HG02884 (cell line): ENCODE measurements at regions not wholly inside any gene's neighbourhood (a gene's known extent, or its start where the extent isn't known, plus 50 kb on each side); places are given as distances from the start of the nearest gene placed in this dataset.

ENCODE experiments used
- ATAC-seq: cut with Tn5 transposase; IDR thresholded peaks from one replicate; pipeline ENCODE4 v1.9.1; 2021; ENCODE audit warnings: mild to moderate bottlenecking, moderate library complexity; ENCODE audit not compliant: unreplicated experiment

DNA sequence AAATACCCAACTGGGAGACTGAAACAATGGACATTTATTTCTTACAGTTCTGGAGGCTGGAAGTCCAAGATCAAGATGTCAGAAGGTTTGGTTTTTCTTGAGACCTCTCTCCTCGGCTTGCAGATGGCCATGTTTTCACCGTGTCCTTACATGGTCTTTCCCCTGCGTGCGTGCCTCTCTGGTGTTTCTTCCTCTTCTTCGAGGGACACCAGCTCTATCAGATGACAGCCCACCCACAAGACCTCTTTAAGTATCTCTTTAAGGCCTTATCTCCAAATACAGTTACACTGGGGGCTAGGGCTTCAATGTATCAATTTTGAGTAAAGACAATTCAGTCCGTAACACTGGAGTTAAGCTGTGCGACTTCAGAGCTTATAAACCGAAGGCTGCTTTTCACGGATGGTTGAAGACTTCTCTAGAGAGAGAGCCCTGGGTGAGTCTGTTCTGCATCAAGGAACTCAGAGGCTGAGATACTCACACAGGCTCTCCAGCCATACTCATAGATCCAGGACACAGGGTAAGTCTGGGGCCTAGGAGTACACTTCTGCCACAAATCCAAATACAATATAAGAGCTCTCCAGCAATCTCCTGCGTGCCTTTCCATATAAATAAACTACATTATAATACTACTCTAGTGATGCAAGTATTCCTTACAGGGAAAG, 339.9 kb upstream of the PKDCC start:
- ATAC-seq: no peak

DNA sequence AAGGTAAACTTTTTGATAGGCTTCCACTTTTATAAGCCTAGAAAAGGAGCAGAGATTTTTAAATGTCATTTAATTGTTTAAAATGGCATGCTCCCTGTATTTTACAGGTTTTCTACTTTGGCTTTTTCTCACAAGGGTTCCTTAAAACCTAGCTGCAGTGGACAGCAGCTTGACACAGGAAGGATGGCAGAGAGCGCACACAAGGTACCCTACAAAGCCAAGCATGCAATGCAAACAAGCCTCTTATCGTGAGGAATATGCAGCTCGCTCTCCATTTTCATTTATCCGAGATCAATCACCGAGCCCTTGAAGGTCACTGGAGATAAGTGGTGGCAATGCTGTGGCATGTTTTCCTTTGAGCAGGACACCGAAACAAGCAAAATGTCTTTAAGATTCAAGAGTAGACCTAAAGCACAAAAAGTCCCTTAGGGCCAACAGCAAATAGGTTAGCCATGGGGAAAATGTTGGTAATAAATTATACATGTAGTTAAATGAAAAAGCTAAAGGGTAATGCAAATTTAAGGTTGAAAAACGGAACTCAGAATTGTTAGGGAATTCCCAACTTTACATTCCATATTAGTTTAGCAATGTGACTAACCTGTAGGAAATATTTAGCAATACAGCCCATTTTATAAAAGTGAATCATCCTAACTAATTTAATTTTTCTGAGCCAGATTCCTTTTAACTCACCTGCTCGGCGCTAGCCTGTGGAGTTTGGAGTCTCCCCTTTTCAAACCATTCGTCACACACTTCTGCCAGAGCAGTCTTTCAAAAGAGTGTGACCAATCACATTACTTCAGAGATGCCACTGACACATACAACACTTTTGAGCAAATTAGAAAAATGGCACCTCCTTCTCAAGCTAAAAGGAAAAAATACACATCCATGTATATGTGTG, 337.9 kb upstream of the PKDCC start:
- ATAC-seq: no peak

DNA sequence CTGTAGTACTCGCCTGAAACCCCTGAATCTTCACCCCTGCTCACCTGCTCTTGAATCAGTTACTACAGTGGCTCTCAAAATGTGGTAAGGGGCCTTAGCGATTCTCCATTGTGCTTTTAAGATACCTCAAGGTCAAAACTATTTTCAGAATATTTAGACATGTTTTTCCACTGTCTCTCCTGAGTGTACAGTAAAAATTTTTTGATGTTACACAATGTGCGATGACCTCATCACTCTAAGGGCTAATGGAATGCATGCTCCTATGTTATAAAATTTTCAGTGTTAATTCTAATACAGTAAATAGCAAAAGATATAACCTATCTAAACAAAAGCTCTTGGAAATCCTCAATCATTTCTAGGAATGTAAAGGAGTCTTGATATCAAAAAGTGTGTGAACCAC, 336.9 kb upstream of the PKDCC start:
- ATAC-seq: no peak

DNA sequence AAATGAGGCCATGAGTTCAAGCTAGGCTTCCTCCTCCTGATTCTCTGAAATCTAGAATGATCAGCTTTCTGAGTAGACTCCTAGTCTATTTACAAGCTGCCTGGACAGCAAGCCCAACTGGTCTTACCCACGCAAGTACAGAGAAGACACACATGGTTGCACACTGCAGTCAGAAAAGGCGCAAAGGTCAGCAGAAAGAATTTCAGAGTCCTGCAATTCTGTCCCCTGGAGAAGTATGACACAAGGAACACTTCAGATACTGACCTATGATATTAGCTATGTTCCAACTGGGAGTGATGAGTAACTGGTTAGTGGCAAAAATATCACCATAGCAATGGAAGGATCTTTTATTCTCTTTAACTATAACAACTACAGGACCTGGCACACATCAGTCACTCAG, 336.1 kb upstream of the PKDCC start:
- ATAC-seq: no peak

DNA sequence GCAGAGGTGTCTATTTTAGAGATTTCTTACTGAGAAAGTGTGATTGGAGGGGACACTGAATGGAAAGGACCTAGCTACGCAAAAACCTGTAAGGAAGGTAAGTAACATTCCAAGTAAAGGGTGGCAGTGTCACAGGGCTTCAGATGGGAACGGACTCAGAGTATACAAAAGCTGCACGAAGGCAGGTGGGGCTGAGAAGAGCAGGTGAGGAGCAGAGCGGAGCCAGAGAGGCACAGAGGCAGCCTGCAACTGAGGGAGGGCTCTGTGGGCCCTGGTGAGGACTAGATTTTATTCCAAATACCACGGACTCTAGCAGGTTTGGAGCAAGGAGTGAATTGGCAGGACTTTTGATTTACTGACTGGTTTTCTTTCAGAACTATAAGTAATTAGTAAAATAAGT, 331.3 kb upstream of the PKDCC start:
- ATAC-seq: no peak

DNA sequence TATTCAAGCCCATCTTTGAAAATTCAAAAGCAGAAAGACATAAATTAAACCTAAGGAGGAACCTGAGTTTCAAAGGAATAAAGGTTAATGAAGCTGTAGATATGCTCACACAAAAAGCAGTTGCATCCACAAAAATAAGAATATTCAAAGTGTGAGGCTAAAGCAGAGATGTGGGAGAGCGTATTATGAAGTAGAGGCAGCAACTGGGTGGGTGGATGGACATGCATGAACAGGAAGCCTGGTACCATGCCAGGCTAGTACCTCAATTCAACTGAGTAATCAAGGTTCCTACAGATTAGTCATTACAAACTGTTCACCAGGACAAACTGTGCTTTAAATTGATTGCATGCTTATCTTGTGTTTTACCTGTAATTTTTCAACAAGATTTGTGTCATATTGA, 330.0 kb upstream of the PKDCC start:
- no peak for ATAC-seq

DNA sequence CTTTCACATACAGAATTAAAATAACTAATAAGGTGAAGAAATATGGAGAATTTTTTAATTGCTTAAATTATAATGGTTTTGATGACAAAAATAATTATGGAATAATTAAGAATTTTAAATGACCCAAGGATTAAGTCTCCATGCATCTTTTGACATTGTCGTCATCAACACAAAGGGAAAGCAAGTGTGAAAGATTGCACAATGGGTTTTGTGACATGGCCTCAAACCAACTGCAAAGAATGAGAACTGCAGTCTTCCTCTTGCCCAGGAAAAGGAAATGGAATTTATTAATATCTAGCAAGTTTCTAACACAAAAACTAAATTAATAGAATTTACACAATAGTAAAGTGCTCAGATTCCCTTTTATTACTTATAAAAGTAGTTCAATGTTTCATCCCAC, 329.1 kb upstream of the PKDCC start:
- ATAC-seq: no peak

DNA sequence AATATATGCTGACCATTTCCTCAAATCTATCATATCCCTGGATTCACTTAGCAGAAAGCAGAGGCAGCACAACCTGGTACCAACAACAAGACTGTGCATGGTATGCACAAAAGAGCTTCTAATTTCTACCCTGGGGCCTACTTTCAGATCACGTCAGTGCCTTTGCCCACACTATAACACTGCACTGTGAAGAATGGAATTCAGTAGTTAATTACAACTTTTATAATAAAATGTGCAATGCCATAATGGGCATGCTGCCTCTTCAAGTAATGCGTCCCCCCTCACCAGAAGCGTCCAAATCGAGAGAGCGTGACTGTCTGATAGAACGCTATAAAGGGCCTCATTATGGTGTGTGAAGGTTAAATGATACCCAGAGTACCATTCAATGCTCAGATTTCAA, 328.1 kb upstream of the PKDCC start:
- no peak for ATAC-seq

DNA sequence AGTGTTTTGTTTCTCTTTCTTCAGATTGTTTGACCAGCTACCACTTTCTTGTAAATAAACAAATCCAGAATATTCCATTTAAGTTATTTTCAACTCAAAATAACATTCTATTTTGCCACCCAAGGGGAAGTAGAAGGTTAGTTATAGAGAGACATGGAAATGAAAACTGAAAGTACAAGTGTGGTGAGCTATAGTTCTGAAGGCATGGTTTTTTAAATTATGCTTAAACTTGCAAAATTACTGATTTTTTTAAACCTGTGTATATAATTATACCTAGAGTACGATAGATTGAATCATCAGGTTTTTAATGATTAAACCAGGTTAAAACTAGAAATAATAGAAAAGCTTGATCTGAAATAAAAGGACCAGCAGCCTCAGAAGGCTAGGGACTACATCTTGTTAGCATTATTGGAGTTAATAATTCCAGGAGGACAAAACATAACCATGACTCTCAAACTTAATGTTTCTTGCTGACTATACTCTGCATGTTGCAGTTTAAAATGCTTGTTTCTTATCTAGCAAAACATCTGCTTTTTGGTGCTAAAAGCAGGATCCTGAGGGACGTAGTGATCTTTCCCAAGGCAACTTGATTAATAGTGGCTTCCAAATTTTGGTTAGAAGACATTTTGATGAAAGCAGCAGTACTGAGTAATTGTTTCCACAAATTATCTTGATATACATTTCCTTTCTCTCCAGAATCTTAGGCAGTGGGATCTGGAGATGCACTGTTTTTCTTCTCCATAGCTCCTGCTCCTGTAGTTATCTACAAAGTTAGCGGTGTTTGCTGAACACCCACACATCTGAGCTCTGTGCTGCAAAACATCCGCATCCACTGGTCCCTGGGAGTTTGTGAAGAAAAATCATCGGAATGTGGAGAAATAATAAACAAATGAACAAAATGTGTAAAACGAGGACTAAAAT, 327.2 kb upstream of the PKDCC start:
- ATAC-seq: peak; percentile 52

DNA sequence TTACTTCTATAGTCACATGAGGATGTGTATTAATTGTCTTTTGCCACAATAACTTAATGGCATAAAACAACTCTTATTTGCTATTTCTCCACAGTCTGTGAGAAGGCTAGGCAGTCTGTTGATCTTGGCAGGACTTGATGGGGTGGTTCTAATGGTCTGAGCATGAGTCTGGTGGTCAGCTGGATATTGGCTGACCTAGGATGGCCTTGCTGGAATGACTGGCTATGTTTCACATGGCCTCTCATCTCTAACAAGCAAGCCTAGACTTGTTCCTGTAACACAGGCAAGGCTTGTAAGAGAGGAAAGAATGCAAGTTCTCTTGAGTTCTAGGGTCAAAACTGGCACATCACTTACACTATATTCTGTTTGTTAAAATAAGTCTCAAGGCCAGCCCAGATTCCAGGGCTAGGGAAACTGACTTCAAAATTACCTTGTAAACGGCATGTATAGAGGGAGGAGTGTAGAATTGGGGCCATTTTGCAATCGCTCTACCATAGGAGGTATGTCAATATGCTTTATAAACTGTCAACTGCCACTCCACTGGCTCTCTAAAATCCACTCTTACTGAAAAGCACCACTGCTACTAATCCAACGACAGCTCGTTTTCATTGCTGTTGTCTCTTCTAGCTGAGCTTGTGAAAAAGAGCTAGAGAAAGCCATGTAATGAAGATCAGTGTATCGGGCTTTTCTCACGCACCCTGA, 325.0 kb upstream of the PKDCC start:
- no peak for ATAC-seq

DNA sequence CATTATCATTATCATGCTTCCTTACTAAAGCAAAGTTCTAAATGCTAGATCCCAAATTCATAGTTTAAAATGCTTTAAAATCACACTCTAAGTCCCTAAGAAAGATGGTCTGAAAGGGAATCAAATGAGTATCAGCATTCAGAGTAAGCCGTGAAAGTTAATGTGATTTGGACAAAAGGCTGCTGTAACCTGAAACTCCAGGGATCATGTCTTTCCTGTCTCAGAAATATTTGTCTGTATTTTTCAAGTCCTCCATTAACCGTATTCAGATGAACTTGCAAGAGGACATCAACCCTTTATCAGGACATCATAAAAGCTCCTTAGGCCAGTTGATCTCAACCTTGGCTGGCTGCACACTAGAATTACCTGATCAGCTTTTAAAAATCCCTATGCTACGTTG, 324.3 kb upstream of the PKDCC start:
- no peak for ATAC-seq

DNA sequence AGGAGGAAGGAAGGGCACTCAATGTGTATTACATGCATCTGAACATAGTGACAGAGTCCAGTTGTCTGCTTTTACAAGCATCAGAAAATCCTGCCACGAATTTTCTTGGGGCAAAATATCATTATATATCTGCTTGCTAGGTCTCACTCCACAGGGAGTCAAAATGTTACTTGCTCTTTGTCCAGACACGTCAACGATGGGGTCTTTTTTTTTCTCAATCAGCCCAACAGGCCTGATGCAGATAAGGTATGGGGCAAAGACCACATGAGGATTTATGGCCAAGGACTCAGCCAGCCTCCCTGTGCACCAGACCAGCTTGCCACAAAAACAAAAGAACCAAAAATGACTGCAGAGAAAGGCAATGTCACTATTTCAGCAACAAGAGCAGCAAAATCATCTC, 323.4 kb upstream of the PKDCC start:
- no peak for ATAC-seq

DNA sequence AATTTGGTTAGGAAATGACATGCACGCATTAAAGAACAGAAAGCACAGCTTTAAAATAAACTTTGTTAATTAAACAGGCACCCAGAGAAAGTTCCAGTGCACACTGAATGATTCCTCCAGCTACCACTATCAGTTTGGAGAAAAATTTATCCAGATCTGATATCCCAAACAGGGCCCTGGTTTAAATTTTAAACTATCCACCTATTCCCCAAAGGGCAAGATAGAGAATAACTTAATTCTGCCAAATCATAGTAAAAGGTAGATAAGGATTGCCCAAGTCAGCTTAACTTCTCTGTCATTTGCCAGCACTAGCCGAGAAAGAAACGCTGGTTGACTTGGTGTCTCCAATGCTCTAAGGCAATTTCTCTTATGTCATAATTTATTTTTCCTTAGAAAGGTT, 321.9 kb upstream of the PKDCC start:
- ATAC-seq: no peak

DNA sequence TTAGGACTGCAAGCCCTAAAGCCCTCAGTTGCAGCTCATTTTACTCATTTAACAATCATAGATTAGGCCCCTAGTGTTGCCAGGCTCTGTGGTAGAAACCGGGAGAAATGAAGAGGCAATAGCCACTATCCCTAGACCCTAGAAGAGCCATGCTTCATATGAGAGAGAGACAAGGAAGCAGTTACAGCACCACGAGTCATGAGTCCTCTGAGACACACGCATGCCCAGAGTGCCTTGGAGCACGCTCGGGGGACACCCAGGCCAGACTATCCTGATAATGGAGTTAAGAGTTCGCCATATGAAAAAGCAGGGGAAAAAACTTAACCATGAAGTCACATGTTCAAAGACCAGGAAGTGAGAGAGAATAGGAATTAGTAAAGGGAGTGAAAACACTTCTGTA, 321.5 kb upstream of the PKDCC start:
- ATAC-seq: no peak

DNA sequence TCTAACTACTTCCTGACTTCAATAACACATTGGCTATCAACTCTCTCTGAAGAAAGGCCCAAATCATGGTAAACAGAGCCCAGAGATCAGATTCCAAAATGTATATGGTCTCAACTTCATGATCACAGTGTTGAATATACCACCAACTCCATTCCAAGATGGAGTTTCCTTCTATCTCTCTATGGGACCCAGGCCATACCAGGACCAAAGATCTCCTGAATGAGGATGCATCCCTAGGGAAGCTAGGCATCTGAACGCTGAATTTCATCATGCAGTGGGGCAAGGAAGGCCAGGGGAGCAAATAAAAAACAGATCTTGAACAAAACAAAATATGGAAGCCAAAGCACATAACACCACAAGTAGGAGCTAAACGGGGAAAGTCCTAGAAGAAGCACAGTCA, 320.7 kb upstream of the PKDCC start:
- ATAC-seq: no peak

DNA sequence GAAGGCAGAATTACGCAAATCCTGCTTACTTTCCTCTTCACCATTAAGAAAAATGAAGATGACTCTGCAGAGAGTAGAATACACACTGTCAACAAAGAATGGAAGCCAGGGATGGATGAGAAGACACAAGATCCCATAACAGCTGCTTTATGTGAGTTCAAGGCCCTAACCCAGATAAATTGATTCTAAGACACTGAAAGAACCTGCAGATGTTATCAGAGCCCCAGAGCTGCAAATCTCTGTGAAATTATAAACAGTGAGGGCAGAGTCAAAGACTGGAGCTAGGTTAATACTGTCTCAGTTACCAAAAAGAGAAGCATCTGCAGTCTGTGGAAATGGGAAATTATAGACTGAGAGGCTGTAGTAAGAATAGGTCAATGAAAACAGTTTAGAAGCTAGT, 320.1 kb upstream of the PKDCC start:
- no peak for ATAC-seq

DNA sequence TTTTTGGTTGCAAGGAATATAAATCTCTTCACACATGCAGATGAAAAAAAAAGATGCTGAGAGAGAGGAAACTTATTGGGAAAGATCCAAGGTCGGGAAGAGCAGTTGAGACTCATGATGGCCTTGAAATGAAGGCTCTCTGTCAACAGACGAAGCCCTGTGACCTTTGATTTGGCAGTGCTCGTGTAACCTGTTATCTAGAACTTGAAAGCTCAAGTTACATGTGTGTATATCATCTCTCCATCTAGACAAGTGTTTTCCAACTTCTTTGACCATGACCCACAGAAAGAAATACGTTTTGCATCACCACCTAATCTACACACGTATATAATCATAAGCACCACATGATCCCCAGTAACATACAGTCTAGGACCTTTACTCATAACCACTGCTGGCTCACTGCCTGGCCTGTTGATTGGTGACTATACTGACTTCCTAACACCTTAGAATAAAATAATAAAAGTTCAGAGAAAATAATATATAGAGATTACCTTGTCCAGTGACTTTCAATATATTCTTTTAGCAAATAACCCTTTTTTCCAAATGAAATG, 319.0 kb upstream of the PKDCC start:
- no peak for ATAC-seq

DNA sequence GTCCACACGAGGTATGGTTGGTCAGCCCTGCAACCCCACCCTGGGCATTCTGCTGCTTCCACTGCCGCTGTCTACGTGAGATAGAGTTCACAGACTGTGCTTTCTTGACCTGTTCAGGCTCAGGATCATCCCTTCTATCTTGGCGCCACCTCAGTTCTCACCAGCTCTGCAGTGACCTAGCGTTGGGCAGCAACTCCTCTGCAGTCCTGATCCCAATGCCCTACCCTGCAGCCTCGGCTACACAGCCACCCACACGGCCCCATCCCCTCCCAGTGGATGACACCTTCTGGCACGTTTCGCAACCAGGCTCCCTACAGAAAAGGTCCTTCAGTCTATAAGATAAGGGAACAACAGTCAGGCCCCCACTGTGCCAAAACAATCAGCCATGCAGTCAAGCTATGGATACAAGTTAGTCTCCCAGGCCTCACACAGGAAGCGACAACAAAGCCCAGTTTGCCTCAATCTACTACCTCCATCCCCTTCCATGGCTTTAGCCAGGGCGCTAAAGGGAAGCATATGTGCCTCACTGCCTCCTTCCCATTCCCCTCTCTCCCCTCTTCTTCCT, 317.9 kb upstream of the PKDCC start:
- no peak for ATAC-seq

DNA sequence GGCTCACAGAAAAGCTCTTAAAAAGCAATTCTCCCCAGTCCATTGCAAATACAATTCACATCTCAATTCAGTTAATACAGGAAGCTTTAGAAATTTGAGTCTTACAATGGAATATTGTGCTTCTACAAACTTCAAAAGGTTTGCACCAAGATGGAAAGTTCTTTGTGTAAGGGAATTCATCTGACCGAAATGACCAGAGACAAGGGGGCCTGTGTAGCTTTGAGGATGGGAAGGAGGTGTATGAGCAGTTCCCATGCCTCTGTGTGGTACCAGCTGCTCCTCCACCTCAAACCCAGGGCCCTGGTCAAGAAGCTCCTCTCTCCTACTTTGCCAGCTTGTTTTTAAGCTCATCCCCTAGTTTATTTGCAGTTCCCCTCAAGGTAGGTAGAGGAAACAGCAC, 312.8 kb upstream of the PKDCC start:
- ATAC-seq: no peak

DNA sequence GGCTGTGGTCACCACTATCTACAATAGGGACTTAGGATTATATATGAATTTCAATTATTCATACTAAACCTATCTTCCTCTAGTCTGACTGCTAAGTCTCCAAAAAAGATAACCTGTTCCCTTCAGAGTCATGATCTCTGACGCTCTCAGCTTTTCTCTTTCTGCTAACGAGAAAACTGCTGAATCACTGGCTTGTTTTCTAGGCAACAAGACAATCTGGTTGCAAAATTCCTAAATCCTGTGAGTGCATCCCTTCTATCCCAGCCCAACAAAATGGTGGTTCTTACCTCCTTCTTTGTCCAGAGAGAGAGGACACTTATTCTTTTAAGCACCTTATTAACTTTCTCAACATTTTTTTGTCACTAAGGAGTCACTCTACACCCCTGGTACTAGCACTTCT, 312.3 kb upstream of the PKDCC start:
- no peak for ATAC-seq
